ENCODE measurements at regions not wholly inside any gene's neighbourhood (a gene's known extent, or its start where the extent isn't known, plus 50 kb on each side); places are given as distances from the start of the nearest gene placed in this dataset.

GRCh38 chr13:44092078-44092970 lies 212.6 kb downstream of the LACC1 start:
- ChIA-PET POLR2A (no interaction called here), CTCF (interaction anchor here (1.4 kb wide), 1 partner anchor 10 kb away, joined by 4 read pairs; no protein-coding TSS in a partner anchor)
- TF ChIP-seq CTCF (IDR thresholded peaks at IDR 0.05; ENCODE audit: control extremely low read depth, extremely low read depth, low read depth, missing control alignments), result no peak
- DNase-seq (ENCODE audit: extremely low spot score), result no peak

GRCh38 chr13:44093607-44094564 lies 214.2 kb downstream of the LACC1 start:
- POLR2A ChIA-PET, result no interaction called here
- CTCF ChIA-PET, result no interaction called here
- DNase-seq (ENCODE audit: extremely low spot score), result no peak
- no peak for TF ChIP-seq CTCF (IDR thresholded peaks at IDR 0.05; ENCODE audit: control extremely low read depth, extremely low read depth, low read depth, missing control alignments)

GRCh38 chr13:44096901-44097300 lies 217.2 kb downstream of the LACC1 start:
- no peak for TF ChIP-seq CTCF (IDR thresholded peaks at IDR 0.05; ENCODE audit: control extremely low read depth, extremely low read depth, low read depth, missing control alignments)
- DNase-seq (ENCODE audit: extremely low spot score), result no peak
- ChIA-PET POLR2A (no interaction called here), CTCF (interaction anchor here (1.6 kb wide), 1 partner anchor 9 kb away, joined by 5 read pairs; no protein-coding TSS in a partner anchor)

GRCh38 chr13:44098559-44098958 lies 218.9 kb downstream of the LACC1 start:
- CTCF ChIA-PET, result no interaction called here
- no peak for DNase-seq (ENCODE audit: extremely low spot score)
- TF ChIP-seq CTCF (IDR thresholded peaks at IDR 0.05; ENCODE audit: control extremely low read depth, extremely low read depth, low read depth, missing control alignments), result no peak
- POLR2A ChIA-PET, result no interaction called here

- ChIA-PET POLR2A (no interaction called here), CTCF (no interaction called here)
- no peak for TF ChIP-seq CTCF (IDR thresholded peaks at IDR 0.05; ENCODE audit: control extremely low read depth, extremely low read depth, low read depth, missing control alignments)
These were observed 221.8 kb downstream of the LACC1 start for GRCh38 chr13:44101347-44102083.

More at GRCh38 chr13:44101347-44102083, 221.8 kb downstream of the LACC1 start:
- no peak for DNase-seq (ENCODE audit: extremely low spot score)

Data from GM10248 (cell line).